Globus pallidus (tissue), 1 donor: ENCODE measurements at regions not wholly inside any gene's neighbourhood (a gene's known extent, or its start where the extent isn't known, plus 50 kb on each side); places are given as distances from the start of the nearest gene placed in this dataset.

Source experiments
- DNase-seq: peaks from one replicate; pipeline ENCODE4 v3.0.0-alpha.2; 2015; ENCODE audit warnings: low spot score

- no peak for DNase-seq
Measured at GRCh38 chr2:64371727-64372126, 82.2 kb upstream of the LGALSL start.

GRCh38 chr2:64374686-64375085 lies 79.3 kb upstream of the LGALSL start:
- no peak for DNase-seq

GRCh38 chr2:64376926-64377325 lies 77.0 kb upstream of the LGALSL start:
- no peak for DNase-seq

GRCh38 chr2:64379186-64379585 lies 74.8 kb upstream of the LGALSL start:
- no peak for DNase-seq

- DNase-seq = no peak
Measured at GRCh38 chr2:64380853-64381527, 73.0 kb upstream of the LGALSL start.

GRCh38 chr2:64383016-64383591 lies 70.9 kb upstream of the LGALSL start:
- peak; percentile 12 for DNase-seq

- DNase-seq = no peak
Measured at GRCh38 chr2:64383881-64384280, 70.1 kb upstream of the LGALSL start.

GRCh38 chr2:64386676-64387075 lies 67.3 kb upstream of the LGALSL start:
- no peak for DNase-seq

- no peak for DNase-seq
Measured at GRCh38 chr2:64390586-64390985, 63.4 kb upstream of the LGALSL start.

- DNase-seq = no peak
Measured at GRCh38 chr2:64391424-64391823, 62.5 kb upstream of the LGALSL start.

- DNase-seq = no peak
Measured at GRCh38 chr2:64391940-64392339, 62.0 kb upstream of the LGALSL start.

- no peak for DNase-seq
Measured at GRCh38 chr2:64392529-64392928, 61.4 kb upstream of the LGALSL start.

- no peak for DNase-seq
Measured at GRCh38 chr2:64393383-64394010, 60.5 kb upstream of the LGALSL start.

- no peak for DNase-seq
Measured at GRCh38 chr2:64394153-64394552, 59.8 kb upstream of the LGALSL start.

- DNase-seq = no peak
Measured at GRCh38 chr2:64396001-64396400, 58.0 kb upstream of the LGALSL start.

GRCh38 chr2:64396551-64396950 lies 57.4 kb upstream of the LGALSL start:
- no peak for DNase-seq

GRCh38 chr2:64398516-64399129 lies 55.3 kb upstream of the LGALSL start:
- DNase-seq = no peak

GRCh38 chr2:64399521-64399920 lies 54.4 kb upstream of the LGALSL start:
- no peak for DNase-seq

GRCh38 chr2:64400105-64400728 lies 53.7 kb upstream of the LGALSL start:
- no peak for DNase-seq

- no peak for DNase-seq
Measured at GRCh38 chr2:64400733-64401528, 53.0 kb upstream of the LGALSL start.

- no peak for DNase-seq
Measured at GRCh38 chr2:64401529-64401880, 52.5 kb upstream of the LGALSL start.

- no peak for DNase-seq
Measured at GRCh38 chr2:64402876-64403275, 51.1 kb upstream of the LGALSL start.
